Endothelial cell of umbilical vein (primary cell): ENCODE measurements at regions not wholly inside any gene's neighbourhood (a gene's known extent, or its start where the extent isn't known, plus 50 kb on each side); places are given as distances from the start of the nearest gene placed in this dataset.

ENCODE experiments used
- BruUV-seq: library from RNA; stranded (reverse); fragments of 400-500 nt; replicated peaks from 2 replicates; lab custom pipeline; 2021; lab: Mats Ljungman, UMichigan
- CTCF ChIA-PET: fragments of 300-600, 350-600 bp; sonication (Branson Sonifier 250); formaldehyde crosslinking; loops from one replicate; lab custom pipeline; 2021; ENCODE audit warnings: antibody characterized with exemption, inconsistent platforms; lab: Charles Lee
- POLR2A ChIA-PET: fragments of 300-600, 350-600 bp; sonication (Branson Sonifier 250); formaldehyde crosslinking; loops from one replicate; lab custom pipeline; 2021; ENCODE audit warnings: antibody characterized with exemption, inconsistent platforms; lab: Charles Lee
- DNase-seq: peaks from one replicate; pipeline ENCODE4 v3.0.0-alpha.2; 2011; ENCODE audit warnings: low read depth, low spot score
- FAIRE-seq: peaks from 2 replicates; lab custom pipeline; 2011; peaks lifted over from hg19 to GRCh38; lab: Jason Lieb, UNC
- H2AFZ ChIP-seq: 2 replicates; pipeline ENCODE4 v1.6.0; 2012; ENCODE audit warnings: low read depth, low read length, control low read depth, inconsistent platforms
- H3K27ac ChIP-seq: 2 replicates; pipeline ENCODE4 v1.5.1; 2011; ENCODE audit warnings: low read depth, mild to moderate bottlenecking, control low read depth, low read length, moderate library complexity; ENCODE audit not compliant: insufficient read depth
- H3K27me3 ChIP-seq, 2 experiments: 2 replicates each; pipeline versions ENCODE4 v1.6.0 to v1.6.1; 2011; ENCODE audit warnings: low read length in 2 of 2, mixed read lengths in 1 of 2; ENCODE audit not compliant: control insufficient read depth in 2 of 2, insufficient read depth in 2 of 2
- H3K36me3 ChIP-seq, 2 experiments: 2 replicates in 1 of 2; 3 replicates in 1 of 2; pipeline ENCODE4 v1.5.1; 2011; ENCODE audit warnings: low read length in 2 of 2, mild to moderate bottlenecking in 1 of 2, moderate library complexity in 1 of 2; ENCODE audit not compliant: control insufficient read depth in 2 of 2, insufficient read depth in 2 of 2; ENCODE audit errors: extremely low read depth in 1 of 2
- H3K4me1 ChIP-seq: 3 replicates; pipeline ENCODE4 v1.5.1; 2011; ENCODE audit warnings: mild to moderate bottlenecking, low read length; ENCODE audit not compliant: control insufficient read depth, insufficient read depth; ENCODE audit errors: extremely low read depth
- H3K4me2 ChIP-seq: 2 replicates; pipeline ENCODE4 v1.6.1; 2011; ENCODE audit warnings: low read length, control low read depth, mixed read lengths; ENCODE audit not compliant: insufficient read depth
- H3K4me3 ChIP-seq, 3 experiments: fragments of 200-600 bp in 1 of 3; sonication (generic), shearing (Covaris generic) in 1 of 3; replicated peaks in 1 of 3; 2 replicates each; pipeline ENCODE4 v1.5.1; 2011 to 2016; ENCODE audit warnings: control low read depth in 3 of 3, low read length in 3 of 3, mild to moderate bottlenecking in 2 of 3, inconsistent platforms in 1 of 3, low read depth in 1 of 3, moderate library complexity in 1 of 3; ENCODE audit not compliant: insufficient read depth in 1 of 3
- H3K79me2 ChIP-seq: 2 replicates; pipeline ENCODE4 v1.6.0; 2012; ENCODE audit warnings: low read length, inconsistent platforms; ENCODE audit not compliant: control insufficient read depth, insufficient read depth
- H3K9ac ChIP-seq: replicated peaks from 2 replicates; pipeline ENCODE3; 2011; ENCODE audit warnings: low read length, control low read depth; ENCODE audit not compliant: insufficient read depth; ENCODE audit errors: extremely low read depth
- H3K9me1 ChIP-seq: replicated peaks from 3 replicates; pipeline ENCODE4 v1.6.0; 2011; ENCODE audit warnings: mild to moderate bottlenecking, low read length; ENCODE audit not compliant: control insufficient read depth, insufficient read depth; ENCODE audit errors: extremely low read depth
- H3K9me3 ChIP-seq: replicated peaks from 2 replicates; pipeline ENCODE4 v1.5.1; 2012; ENCODE audit warnings: low read length, inconsistent platforms; ENCODE audit not compliant: control insufficient read depth, insufficient read depth
- H4K20me1 ChIP-seq: replicated peaks from 2 replicates; pipeline ENCODE3; 2011; ENCODE audit warnings: mild to moderate bottlenecking, low read length; ENCODE audit not compliant: control insufficient read depth, insufficient read depth; ENCODE audit errors: extremely low read depth
- EZH2 ChIP-seq: IDR thresholded peaks from 2 replicates; pipeline ENCODE4 v1.6.1; 2012; ENCODE audit warnings: borderline replicate concordance, low read depth, mild to moderate bottlenecking, moderate library complexity, low read length, inconsistent platforms; ENCODE audit not compliant: severe bottlenecking
- FOS ChIP-seq: IDR thresholded peaks from 2 replicates; pipeline ENCODE4 v1.6.1; 2011; ENCODE audit warnings: mild to moderate bottlenecking, low read length, moderate library complexity, borderline replicate concordance; ENCODE audit not compliant: insufficient read depth
- GATA2 ChIP-seq: IDR thresholded peaks from 2 replicates; pipeline ENCODE4 v1.7.0; 2011; ENCODE audit warnings: low read depth, mild to moderate bottlenecking, moderate library complexity, mixed read lengths, low read length; ENCODE audit not compliant: insufficient read length, insufficient read depth
- JUN ChIP-seq: IDR thresholded peaks from 2 replicates; pipeline ENCODE4 v1.6.1; 2011; ENCODE audit warnings: borderline replicate concordance, low read depth; ENCODE audit not compliant: insufficient read length, insufficient read depth
- MAX ChIP-seq: IDR thresholded peaks from 2 replicates; pipeline ENCODE4 v1.6.1; 2011; ENCODE audit not compliant: insufficient read depth, insufficient read length
- MYC ChIP-seq: IDR thresholded peaks from one replicate; pipeline ENCODE4 v1.6.1; 2011; ENCODE audit warnings: mild to moderate bottlenecking, low read depth, low read length
- POLR2A ChIP-seq: IDR thresholded peaks from 2 replicates; pipeline ENCODE4 v1.6.1; 2012; ENCODE audit warnings: low read depth, mild to moderate bottlenecking, control low read depth, low read length
- POLR2AphosphoS5 ChIP-seq: IDR thresholded peaks from 2 replicates; pipeline ENCODE4 v1.6.1; 2012; ENCODE audit warnings: low read depth, mild to moderate bottlenecking, control low read depth, low read length, moderate library complexity; ENCODE audit not compliant: insufficient read depth
- dilution Hi-C: fragments of 300-500 bp; cut with MboI; formaldehyde crosslinking; loops from one replicate; pipeline ENCODE4 v1.15.0; 2019; ENCODE audit warnings: low sequenced_read_pairs; ENCODE audit not compliant: extremely low pct_ligation_motif_present
- intact Hi-C: fragments of 100-400 bp; cut with micrococcal nuclease; formaldehyde crosslinking; loops from one replicate; pipeline ENCODE4 v1.10.0; 2022
- TF ChIP-seq, protein P1 (sequence below), 2 donors: IDR thresholded peaks; 1 replicate in 1 of 2; 2 replicates in 1 of 2; pipeline ENCODE4 v1.5.1; 2011; ENCODE audit warnings: low read length in 2 of 2, mild to moderate bottlenecking in 2 of 2, moderate library complexity in 2 of 2, control low read depth in 1 of 2, inconsistent platforms in 1 of 2, low read depth in 1 of 2; ENCODE audit not compliant: insufficient read depth in 1 of 2; ENCODE audit errors: extremely low read depth in 1 of 2

DNA sequence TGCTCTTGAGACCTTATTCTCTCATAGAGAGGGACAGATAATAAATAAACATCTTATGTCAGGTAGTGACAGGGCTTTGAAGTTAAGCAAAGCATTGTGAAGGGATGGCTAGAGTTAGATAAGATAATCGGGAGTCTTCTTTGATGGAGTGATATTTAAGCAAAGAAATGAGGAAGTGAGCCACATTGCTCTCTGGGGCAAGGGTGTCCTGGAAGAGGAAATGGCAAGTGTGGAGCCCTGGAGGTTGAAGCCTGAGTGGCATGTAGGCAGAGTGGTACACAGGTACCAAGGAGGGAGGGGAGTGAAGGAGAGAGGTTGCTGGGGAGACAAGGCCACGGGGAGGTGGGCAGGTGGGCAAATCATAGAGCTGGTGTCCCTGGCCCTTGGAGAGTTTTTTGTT is 110.2 kb downstream of the CTAGE1 start:
- no TSS peak for BruUV-seq
- dilution Hi-C loops, result no loop called here
- no peak overlapping the region for H2AFZ ChIP-seq
- intact Hi-C loops, result no loop called here
- H3K27me3 ChIP-seq, result no peaks in the 10 kb centered on the region
- no peaks in the 10 kb centered on the region for H3K9me3 ChIP-seq
- H4K20me1 ChIP-seq, result no peaks in the 10 kb centered on the region
- H3K9me1 ChIP-seq, result no peaks in the 10 kb centered on the region
- H3K9ac ChIP-seq, result no peak overlapping the region
- TF ChIP-seq MYC, result no peak
- no peak for TF ChIP-seq JUN
- TF ChIP-seq FOS, result no peak
- no peak for TF ChIP-seq GATA2
- TF ChIP-seq POLR2A, result no peak
- no peak for TF ChIP-seq MAX
- TF ChIP-seq, protein P1, sequence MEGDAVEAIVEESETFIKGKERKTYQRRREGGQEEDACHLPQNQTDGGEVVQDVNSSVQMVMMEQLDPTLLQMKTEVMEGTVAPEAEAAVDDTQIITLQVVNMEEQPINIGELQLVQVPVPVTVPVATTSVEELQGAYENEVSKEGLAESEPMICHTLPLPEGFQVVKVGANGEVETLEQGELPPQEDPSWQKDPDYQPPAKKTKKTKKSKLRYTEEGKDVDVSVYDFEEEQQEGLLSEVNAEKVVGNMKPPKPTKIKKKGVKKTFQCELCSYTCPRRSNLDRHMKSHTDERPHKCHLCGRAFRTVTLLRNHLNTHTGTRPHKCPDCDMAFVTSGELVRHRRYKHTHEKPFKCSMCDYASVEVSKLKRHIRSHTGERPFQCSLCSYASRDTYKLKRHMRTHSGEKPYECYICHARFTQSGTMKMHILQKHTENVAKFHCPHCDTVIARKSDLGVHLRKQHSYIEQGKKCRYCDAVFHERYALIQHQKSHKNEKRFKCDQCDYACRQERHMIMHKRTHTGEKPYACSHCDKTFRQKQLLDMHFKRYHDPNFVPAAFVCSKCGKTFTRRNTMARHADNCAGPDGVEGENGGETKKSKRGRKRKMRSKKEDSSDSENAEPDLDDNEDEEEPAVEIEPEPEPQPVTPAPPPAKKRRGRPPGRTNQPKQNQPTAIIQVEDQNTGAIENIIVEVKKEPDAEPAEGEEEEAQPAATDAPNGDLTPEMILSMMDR (IDR thresholded peaks at IDR 0.05; ENCODE audit: extremely low read depth in 1 of 2, insufficient read depth in 1 of 2, low read depth in 1 of 2, low read length in 2 of 2), result no peak
- no peak for TF ChIP-seq EZH2
- TF ChIP-seq POLR2AphosphoS5, result no peak
- FAIRE-seq, result no peak
- DNase-seq, result no peak
- CTCF ChIA-PET, result interaction anchor here (0.8 to 1.0 kb wide), 2 partner anchors 28 to 87 kb away, joined by 3 read pairs; no protein-coding TSS in a partner anchor
- H3K4me3 ChIP-seq, result no peak overlapping the region
- POLR2A ChIA-PET, result no interaction called here
- no peaks in the 10 kb centered on the region for H3K36me3 ChIP-seq
- no peaks in the 10 kb centered on the region for H3K79me2 ChIP-seq
- no peak overlapping the region for H3K4me2 ChIP-seq
- no peaks in the 10 kb centered on the region for H3K4me1 ChIP-seq
- H3K27ac ChIP-seq, result no peak overlapping the region
